MM.1S (cell line): ENCODE measurements at regions not wholly inside any gene's neighbourhood (a gene's known extent, or its start where the extent isn't known, plus 50 kb on each side); places are given as distances from the start of the nearest gene placed in this dataset.

Experiments
- EZH2 ChIP-seq: fragments of 300-600 bp; sonication (generic); optimal IDR thresholded peaks from 2 replicates; pipeline ENCODE3; 2017; ENCODE audit warnings: low read depth, mild to moderate bottlenecking, antibody characterized with exemption, low read length, mixed read lengths
- TF ChIP-seq, protein P1 (sequence below): fragments of 300-600 bp; sonication (generic); IDR thresholded peaks from 2 replicates; pipeline ENCODE4 v1.5.1; 2016; ENCODE audit warnings: antibody characterized with exemption, low read length, mixed read lengths

DNA sequence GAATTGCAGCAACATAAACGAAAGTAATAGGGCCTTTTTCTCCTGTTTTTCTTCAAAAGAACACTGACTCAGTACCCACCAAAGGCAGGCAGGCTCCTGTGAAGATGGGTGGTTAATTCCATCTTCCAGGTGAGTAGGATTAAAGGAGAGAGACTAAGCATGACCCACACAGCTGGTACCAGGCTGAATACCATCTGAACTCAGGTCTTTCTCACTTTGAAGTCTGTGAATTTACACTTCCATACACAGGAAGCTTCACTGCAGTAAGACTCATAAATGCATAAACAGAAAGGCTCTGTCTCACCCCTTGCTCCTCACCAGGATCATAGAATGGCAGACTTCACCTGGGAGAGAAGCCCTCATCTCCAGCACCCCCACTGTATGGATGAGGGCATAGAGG, 194.6 kb downstream of the KLF12 start:
- TF ChIP-seq, protein P1, sequence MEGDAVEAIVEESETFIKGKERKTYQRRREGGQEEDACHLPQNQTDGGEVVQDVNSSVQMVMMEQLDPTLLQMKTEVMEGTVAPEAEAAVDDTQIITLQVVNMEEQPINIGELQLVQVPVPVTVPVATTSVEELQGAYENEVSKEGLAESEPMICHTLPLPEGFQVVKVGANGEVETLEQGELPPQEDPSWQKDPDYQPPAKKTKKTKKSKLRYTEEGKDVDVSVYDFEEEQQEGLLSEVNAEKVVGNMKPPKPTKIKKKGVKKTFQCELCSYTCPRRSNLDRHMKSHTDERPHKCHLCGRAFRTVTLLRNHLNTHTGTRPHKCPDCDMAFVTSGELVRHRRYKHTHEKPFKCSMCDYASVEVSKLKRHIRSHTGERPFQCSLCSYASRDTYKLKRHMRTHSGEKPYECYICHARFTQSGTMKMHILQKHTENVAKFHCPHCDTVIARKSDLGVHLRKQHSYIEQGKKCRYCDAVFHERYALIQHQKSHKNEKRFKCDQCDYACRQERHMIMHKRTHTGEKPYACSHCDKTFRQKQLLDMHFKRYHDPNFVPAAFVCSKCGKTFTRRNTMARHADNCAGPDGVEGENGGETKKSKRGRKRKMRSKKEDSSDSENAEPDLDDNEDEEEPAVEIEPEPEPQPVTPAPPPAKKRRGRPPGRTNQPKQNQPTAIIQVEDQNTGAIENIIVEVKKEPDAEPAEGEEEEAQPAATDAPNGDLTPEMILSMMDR = no peak
- no peak for TF ChIP-seq EZH2
